Colonic mucosa (tissue), 4 donors: ENCODE measurements at regions not wholly inside any gene's neighbourhood (a gene's known extent, or its start where the extent isn't known, plus 50 kb on each side); places are given as distances from the start of the nearest gene placed in this dataset.

Experiments
- DNase-seq: peaks from one replicate; pipeline ENCODE4 v3.0.0-alpha.2; 2020
- H3K27ac ChIP-seq: fragments of 200-600 bp; one replicate; pipeline ENCODE4 v1.8.0; 2021
- H3K27me3 ChIP-seq: fragments of 200-600 bp; one replicate; pipeline ENCODE4 v1.8.0; 2021
- H3K36me3 ChIP-seq: fragments of 200-600 bp; one replicate; pipeline ENCODE4 v1.8.0; 2021
- H3K4me1 ChIP-seq: fragments of 200-600 bp; one replicate; pipeline ENCODE4 v1.8.0; 2021; ENCODE audit warnings: mild to moderate bottlenecking
- H3K4me3 ChIP-seq: fragments of 200-600 bp; one replicate; pipeline ENCODE4 v1.8.0; 2021
- H3K9ac ChIP-seq, 2 donors: one replicate each; pipeline ENCODE4 v1.7.0; 2013; ENCODE audit warnings: control low read depth in 2 of 2, low read depth in 2 of 2, low read length in 2 of 2
- H3K9me3 ChIP-seq: fragments of 200-600 bp; one replicate; pipeline ENCODE4 v1.8.0; 2021
- intact Hi-C: fragments of 100-400 bp; cut with DNase I; formaldehyde crosslinking; loops from one replicate; pipeline ENCODE4 v1.14.1; 2022
- TF ChIP-seq, protein P1 (sequence below): fragments of 200-600 bp; IDR thresholded peaks from one replicate; pipeline ENCODE4 v1.8.0; 2022; ENCODE audit warnings: antibody characterized with exemption, mild to moderate bottlenecking
- donor health status: healthy.
- donor health status: DM: no; HTN: no; CAD: no.
- donor health status: DM: no; HTN: no; CAD: no.

DNA sequence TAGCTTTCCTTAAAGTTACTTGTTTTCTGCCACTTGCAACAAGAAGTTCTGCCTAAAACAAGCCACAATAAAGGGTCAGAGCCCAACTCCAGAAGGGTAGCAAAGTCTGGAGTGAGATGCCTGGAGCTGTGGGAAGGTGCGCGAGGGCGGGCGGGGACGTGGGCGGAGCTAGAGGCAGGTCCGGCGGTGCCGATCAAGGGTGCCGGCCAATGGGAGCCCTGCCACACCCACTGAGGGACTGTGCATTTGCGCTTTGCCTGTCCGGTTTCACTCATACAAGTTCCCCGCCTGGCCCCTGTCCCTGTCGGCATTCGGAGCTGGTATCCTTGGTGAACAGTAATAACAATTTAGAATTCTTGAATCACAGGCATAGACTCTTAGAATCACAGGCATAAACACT lies 732.4 kb downstream of the MATN1 start:
- Histone ChIP-seq H3K4me3 (no peak overlapping the region), H3K9ac (no peak overlapping the region), H3K36me3 (no peaks in the 10 kb centered on the region), H3K9me3 (no peaks in the 10 kb centered on the region), H3K27me3 (no peaks in the 10 kb centered on the region), H3K27ac (no peak overlapping the region), H3K4me1 (no peaks in the 10 kb centered on the region)
- peak; percentile 49 for DNase-seq
- TF ChIP-seq, protein P1, sequence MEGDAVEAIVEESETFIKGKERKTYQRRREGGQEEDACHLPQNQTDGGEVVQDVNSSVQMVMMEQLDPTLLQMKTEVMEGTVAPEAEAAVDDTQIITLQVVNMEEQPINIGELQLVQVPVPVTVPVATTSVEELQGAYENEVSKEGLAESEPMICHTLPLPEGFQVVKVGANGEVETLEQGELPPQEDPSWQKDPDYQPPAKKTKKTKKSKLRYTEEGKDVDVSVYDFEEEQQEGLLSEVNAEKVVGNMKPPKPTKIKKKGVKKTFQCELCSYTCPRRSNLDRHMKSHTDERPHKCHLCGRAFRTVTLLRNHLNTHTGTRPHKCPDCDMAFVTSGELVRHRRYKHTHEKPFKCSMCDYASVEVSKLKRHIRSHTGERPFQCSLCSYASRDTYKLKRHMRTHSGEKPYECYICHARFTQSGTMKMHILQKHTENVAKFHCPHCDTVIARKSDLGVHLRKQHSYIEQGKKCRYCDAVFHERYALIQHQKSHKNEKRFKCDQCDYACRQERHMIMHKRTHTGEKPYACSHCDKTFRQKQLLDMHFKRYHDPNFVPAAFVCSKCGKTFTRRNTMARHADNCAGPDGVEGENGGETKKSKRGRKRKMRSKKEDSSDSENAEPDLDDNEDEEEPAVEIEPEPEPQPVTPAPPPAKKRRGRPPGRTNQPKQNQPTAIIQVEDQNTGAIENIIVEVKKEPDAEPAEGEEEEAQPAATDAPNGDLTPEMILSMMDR: no peak
- intact Hi-C loops: no loop called here

GRCh38 chr1:29990304-29990703 lies 733.1 kb downstream of the MATN1 start:
- Histone ChIP-seq H3K4me3 (no peak overlapping the region), H3K9ac (no peak overlapping the region), H3K4me1 (no peaks in the 10 kb centered on the region), H3K36me3 (no peaks in the 10 kb centered on the region), H3K9me3 (no peaks in the 10 kb centered on the region), H3K27me3 (no peaks in the 10 kb centered on the region), H3K27ac (no peak overlapping the region)
- intact Hi-C loops: no loop called here
- TF ChIP-seq, protein P1: no peak
- peak; percentile 7 for DNase-seq

DNA sequence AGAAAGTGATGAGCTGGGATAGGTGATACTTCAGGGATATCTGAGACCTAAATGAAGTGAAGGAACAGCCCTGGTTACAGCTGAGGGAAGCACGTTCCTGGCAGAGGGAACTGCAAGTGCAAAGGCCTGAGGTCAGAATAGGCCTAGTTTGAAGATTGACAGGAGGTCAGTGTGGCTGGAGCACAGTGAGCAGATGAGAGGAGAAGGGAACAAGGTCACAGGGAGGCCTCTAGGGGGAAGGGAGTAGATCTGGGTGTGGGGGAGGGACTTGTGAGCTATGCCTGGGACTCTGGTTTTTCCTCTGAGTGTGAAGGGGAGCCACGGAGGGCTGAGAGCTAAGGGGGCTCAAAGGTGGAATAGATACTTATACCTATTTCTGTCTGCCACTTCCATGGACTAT lies 736.4 kb downstream of the MATN1 start:
- H3K4me1 ChIP-seq: no peaks in the 10 kb centered on the region
- TF ChIP-seq, protein P1: no peak
- no peaks in the 10 kb centered on the region for H3K27me3 ChIP-seq
- peak; percentile 20 for DNase-seq
- H3K27ac ChIP-seq: no peak overlapping the region
- no peaks in the 10 kb centered on the region for H3K9me3 ChIP-seq
- H3K9ac ChIP-seq: no peak overlapping the region
- H3K36me3 ChIP-seq: no peaks in the 10 kb centered on the region
- intact Hi-C loops: no loop called here
- H3K4me3 ChIP-seq: no peak overlapping the region

GRCh38 chr1:29985606-29985945 lies 737.8 kb downstream of the MATN1 start:
- Histone ChIP-seq H3K4me1 (no peaks in the 10 kb centered on the region), H3K4me3 (no peak overlapping the region), H3K27me3 (no peaks in the 10 kb centered on the region), H3K9ac (no peak overlapping the region), H3K27ac (no peak overlapping the region), H3K36me3 (no peaks in the 10 kb centered on the region), H3K9me3 (no peaks in the 10 kb centered on the region)
- intact Hi-C loops: no loop called here
- DNase-seq: peak; percentile 9
- TF ChIP-seq, protein P1: no peak

DNA sequence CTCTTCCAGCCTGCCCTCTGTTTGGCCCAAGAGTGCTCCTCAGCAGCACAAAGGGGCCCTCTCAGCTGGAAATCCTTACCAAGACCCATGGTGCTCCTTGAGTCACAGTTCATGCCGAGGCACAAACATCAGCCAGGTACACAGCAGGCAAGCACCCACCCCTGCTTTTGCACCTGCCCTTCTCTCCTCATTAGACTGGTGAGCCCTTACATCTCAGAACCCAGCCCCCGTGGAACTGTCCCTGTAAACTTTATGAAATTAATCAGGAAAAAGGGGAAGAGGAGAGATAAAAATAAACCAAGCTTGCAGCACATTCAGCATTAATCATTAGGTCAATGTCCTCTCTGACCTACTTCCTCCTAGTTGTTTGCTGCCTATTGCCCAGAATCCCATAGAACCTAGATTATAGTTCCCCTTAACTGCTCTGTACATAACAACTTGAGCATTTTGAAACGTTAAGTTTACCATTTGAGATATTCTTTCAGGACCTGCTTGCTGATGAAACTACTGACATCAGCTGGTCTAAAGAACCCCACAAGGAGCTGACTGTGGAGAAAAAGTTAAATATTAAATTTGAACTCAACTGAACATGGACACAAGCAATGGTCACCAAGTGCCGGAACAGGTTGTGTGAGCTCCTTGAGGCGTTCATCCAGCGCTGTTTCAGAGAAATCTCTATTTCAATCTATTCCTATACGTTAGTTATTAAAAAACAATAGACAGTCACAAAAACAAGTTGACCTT lies 738.4 kb downstream of the MATN1 start:
- H3K36me3 ChIP-seq: no peaks in the 10 kb centered on the region
- no peak overlapping the region for H3K27ac ChIP-seq
- H3K27me3 ChIP-seq: no peaks in the 10 kb centered on the region
- no peak overlapping the region for H3K4me3 ChIP-seq
- intact Hi-C loops: no loop called here
- TF ChIP-seq, protein P1: no peak
- no peaks in the 10 kb centered on the region for H3K4me1 ChIP-seq
- H3K9me3 ChIP-seq: no peaks in the 10 kb centered on the region
- no peak overlapping the region for H3K9ac ChIP-seq
- DNase-seq: peak; percentile 13
